K562 (cell line): ENCODE measurements at regions not wholly inside any gene's neighbourhood (a gene's known extent, or its start where the extent isn't known, plus 50 kb on each side); places are given as distances from the start of the nearest gene placed in this dataset.

Source experiments
- ARID4B ChIP-seq: sonication (generic); formaldehyde crosslinking; IDR thresholded peaks from 2 replicates; pipeline ENCODE4 v1.8.0; 2022; ENCODE audit warnings: mild to moderate bottlenecking, missing genetic modification reagents
- BRF1 ChIP-seq: IDR thresholded peaks from 3 replicates; pipeline ENCODE4 v1.6.1; 2011; ENCODE audit warnings: borderline replicate concordance, mild to moderate bottlenecking; ENCODE audit not compliant: insufficient read length; ENCODE audit errors: extremely low read depth
- CUX1 ChIP-seq: fragments of 200-800 bp; sonication (Bioruptor generic); IDR thresholded peaks from 2 replicates; pipeline ENCODE4 v1.6.1; 2016; ENCODE audit warnings: missing genetic modification characterization, missing compliant biosample characterization
- CXXC5 ChIP-seq: fragments of 250-450 bp; sonication (Bioruptor Pico); IDR thresholded peaks from 2 replicates; pipeline ENCODE4 v1.8.0; 2022; ENCODE audit warnings: inconsistent platforms, mild to moderate bottlenecking, moderate library complexity
- MBD2 ChIP-seq: sonication (generic); IDR thresholded peaks from 2 replicates; pipeline ENCODE4 v1.6.1; 2016; ENCODE audit warnings: low read depth, borderline replicate concordance
- RFX1 ChIP-seq: fragments of 450-650 bp; IDR thresholded peaks from 2 replicates; pipeline ENCODE4 v1.6.1; 2016; ENCODE audit warnings: mild to moderate bottlenecking, moderate library complexity
- SMARCA4 ChIP-seq: fragments of 450-650 bp; IDR thresholded peaks from 2 replicates; pipeline ENCODE4 v1.6.1; 2016
- SP2 ChIP-seq: IDR thresholded peaks from 2 replicates; pipeline ENCODE4 v1.6.1; 2011; ENCODE audit warnings: mild to moderate bottlenecking, low read depth, low read length, moderate library complexity; ENCODE audit not compliant: poor library complexity, severe bottlenecking; ENCODE audit errors: extremely low read depth
- ZNF512 ChIP-seq: IDR thresholded peaks from 2 replicates; pipeline ENCODE4 v1.6.1; 2016; ENCODE audit warnings: missing genetic modification characterization, missing compliant biosample characterization

GRCh38 chr11:80317612-80318011, 876.8 kb upstream of the TENM4 start (continued):
- TF ChIP-seq SMARCA4 (no peak), SP2 (no peak), ARID4B (CRISPR knock-in tag) (no peak), ZNF512 (tag) (no peak), RFX1 (no peak), BRF1 (no peak), CXXC5 (CRISPR knock-in tag) (no peak), CUX1 (CRISPR knock-in tag) (no peak), MBD2 (no peak)
